Brain microvascular endothelial cell (primary cell): ENCODE measurements at regions not wholly inside any gene's neighbourhood (a gene's known extent, or its start where the extent isn't known, plus 50 kb on each side); places are given as distances from the start of the nearest gene placed in this dataset.

Experiments
- DNase-seq: peaks from one replicate; pipeline ENCODE4 v3.0.0-alpha.2; 2020
- H3K27ac ChIP-seq: fragments of 250-450 bp; sonication (Bioruptor Pico); 2 replicates; pipeline ENCODE4 v1.5.1; 2020; ENCODE audit warnings: mild to moderate bottlenecking, moderate library complexity
- H3K27me3 ChIP-seq: fragments of 250-450 bp; sonication (Bioruptor Pico); replicated peaks from 2 replicates; pipeline ENCODE4 v1.5.1; 2020; ENCODE audit warnings: mild to moderate bottlenecking
- H3K36me3 ChIP-seq: fragments of 250-450 bp; sonication (Bioruptor Pico); replicated peaks from 2 replicates; pipeline ENCODE4 v1.5.1; 2020; ENCODE audit warnings: mild to moderate bottlenecking
- H3K4me3 ChIP-seq: 2 replicates; pipeline ENCODE4 v1.5.1; 2011; ENCODE audit warnings: low read depth, mild to moderate bottlenecking, control low read depth, low read length, moderate library complexity
- in situ Hi-C: cut with HindIII; loops from 2 replicates; pipeline ENCODE4 v1.10.0; 2017; ENCODE audit warnings: low sequenced_read_pairs, low pct_ligation_motif_present
- TF ChIP-seq, protein P1 (sequence below): IDR thresholded peaks from 2 replicates; pipeline ENCODE4 v1.5.1; 2011; ENCODE audit warnings: low read depth, mild to moderate bottlenecking, moderate library complexity, low read length, control low read depth, inconsistent platforms; ENCODE audit errors: missing control alignments

DNA sequence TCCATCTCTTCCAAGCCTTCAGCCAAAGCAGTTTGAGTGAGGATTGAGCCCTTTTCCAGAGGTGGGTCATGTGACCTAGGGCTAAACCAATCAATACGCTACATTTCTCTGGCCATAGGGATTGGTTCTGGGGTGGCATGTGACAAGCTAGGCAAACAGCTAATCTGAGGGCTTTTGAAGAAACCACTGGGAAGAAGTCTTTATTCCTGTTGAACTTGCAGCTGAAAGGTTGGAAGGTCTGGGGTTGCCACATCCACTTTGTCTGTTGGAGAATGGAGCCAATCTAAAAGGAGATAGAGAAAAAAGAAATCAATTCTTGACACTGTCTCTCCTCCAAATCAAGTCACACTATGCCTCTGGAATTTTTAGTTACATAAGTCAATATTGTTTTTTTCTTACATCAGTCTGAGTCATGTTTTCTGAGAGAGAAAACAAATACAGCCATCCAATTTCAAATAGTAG, 637.8 kb upstream of the WWC1 start:
- no peaks in the 10 kb centered on the region for H3K27me3 ChIP-seq
- H3K4me3 ChIP-seq, result no peak overlapping the region
- peak overlapping the region; percentile 50 for H3K27ac ChIP-seq
- DNase-seq, result peak; percentile 43
- in situ Hi-C loops, result no loop called here
- TF ChIP-seq, protein P1, sequence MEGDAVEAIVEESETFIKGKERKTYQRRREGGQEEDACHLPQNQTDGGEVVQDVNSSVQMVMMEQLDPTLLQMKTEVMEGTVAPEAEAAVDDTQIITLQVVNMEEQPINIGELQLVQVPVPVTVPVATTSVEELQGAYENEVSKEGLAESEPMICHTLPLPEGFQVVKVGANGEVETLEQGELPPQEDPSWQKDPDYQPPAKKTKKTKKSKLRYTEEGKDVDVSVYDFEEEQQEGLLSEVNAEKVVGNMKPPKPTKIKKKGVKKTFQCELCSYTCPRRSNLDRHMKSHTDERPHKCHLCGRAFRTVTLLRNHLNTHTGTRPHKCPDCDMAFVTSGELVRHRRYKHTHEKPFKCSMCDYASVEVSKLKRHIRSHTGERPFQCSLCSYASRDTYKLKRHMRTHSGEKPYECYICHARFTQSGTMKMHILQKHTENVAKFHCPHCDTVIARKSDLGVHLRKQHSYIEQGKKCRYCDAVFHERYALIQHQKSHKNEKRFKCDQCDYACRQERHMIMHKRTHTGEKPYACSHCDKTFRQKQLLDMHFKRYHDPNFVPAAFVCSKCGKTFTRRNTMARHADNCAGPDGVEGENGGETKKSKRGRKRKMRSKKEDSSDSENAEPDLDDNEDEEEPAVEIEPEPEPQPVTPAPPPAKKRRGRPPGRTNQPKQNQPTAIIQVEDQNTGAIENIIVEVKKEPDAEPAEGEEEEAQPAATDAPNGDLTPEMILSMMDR, result no peak
- no peaks in the 10 kb centered on the region for H3K36me3 ChIP-seq

GRCh38 chr5:167657016-167657415, 634.4 kb upstream of the WWC1 start:
- Histone ChIP-seq H3K27ac (peak overlapping the region; percentile 19), H3K4me3 (no peak overlapping the region), H3K27me3 (no peaks in the 10 kb centered on the region), H3K36me3 (no peaks in the 10 kb centered on the region)
- TF ChIP-seq, protein P1, result no peak
- DNase-seq, result peak; percentile 15
- in situ Hi-C loops, result no loop called here

GRCh38 chr5:167658889-167659288, 632.6 kb upstream of the WWC1 start:
- in situ Hi-C loops, result no loop called here
- TF ChIP-seq, protein P1, result no peak
- H3K36me3 ChIP-seq, result no peaks in the 10 kb centered on the region
- H3K27ac ChIP-seq, result no peak overlapping the region
- no peak for DNase-seq
- H3K27me3 ChIP-seq, result no peaks in the 10 kb centered on the region
- H3K4me3 ChIP-seq, result no peak overlapping the region

DNA sequence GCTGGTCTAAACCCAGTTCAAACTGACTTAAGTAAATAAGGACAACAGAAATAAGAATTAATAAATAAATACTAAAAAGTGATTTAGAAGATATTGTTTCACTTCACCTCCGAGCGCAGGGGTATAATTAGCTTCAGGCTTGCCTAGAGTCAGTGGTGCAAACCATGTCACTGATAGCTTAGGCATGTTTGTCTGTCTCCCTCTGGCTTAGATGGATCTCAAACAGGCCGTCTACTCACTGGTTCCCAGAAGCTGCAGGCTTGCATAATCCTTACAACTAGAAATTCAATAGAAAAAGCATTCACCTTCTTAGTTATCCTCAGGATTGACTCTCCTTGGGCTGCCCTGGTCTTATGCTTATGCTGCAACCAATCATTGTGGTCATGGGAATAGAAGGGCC, 629.8 kb upstream of the WWC1 start:
- no peak for DNase-seq
- in situ Hi-C loops, result no loop called here
- TF ChIP-seq, protein P1, result no peak
- H3K36me3 ChIP-seq, result no peaks in the 10 kb centered on the region
- H3K27ac ChIP-seq, result no peak overlapping the region
- H3K27me3 ChIP-seq, result no peaks in the 10 kb centered on the region
- no peak overlapping the region for H3K4me3 ChIP-seq

DNA sequence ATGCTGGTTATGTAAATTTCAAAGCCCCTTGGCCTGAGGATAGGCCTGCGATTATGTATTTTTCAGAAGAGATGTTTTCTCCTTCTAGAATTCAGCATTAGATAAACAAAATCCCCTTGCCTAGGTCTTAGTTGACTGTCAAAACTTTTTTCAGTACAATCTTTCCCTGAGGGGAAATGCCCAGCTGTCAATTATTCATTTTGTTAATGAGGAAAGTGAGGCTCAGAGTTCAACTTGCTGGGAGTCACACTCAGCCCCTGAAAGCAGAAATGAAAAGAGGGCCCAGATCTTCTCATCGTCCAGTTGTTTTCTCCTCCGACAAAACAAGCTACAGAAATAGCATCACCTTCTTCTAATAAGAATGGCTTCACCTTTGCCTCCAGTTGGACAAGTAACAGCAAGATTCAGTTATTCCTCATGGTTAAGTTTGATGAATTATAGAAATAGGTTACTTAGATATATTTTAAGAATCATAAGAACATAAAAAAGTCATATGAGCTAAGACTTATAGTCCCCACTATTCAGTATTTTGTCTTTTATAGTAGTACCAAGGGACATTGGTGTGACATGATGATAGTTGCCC, 627.1 kb upstream of the WWC1 start:
- in situ Hi-C loops, result no loop called here
- TF ChIP-seq, protein P1, result no peak
- DNase-seq, result no peak
- Histone ChIP-seq H3K27ac (no peak overlapping the region), H3K36me3 (no peaks in the 10 kb centered on the region), H3K4me3 (no peak overlapping the region), H3K27me3 (no peaks in the 10 kb centered on the region)

DNA sequence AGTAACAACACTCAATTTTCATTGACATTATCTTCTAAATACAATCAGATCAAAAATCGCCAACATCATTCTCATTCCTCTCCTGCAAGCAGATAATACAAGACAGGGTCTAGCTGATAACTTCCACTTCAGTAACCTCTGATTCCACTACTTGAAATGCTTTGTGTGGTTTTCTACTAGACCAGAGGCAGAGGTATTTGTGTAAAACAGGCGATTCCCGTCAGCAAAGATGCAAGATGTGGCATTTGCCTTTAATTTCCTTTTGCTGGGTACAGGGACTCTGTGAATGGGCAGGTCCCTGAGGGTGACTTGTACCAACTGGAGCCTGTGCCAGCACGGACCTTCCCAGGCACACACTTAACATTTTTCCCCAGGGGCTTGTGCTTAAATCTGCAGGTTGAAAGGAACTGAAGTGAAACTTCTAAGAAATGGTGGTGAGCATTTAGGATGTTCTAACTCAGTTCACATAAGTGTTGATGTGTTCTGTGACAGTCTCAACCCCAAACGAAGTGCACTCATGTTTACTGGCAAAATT, 625.5 kb upstream of the WWC1 start:
- Histone ChIP-seq H3K27me3 (no peaks in the 10 kb centered on the region), H3K4me3 (no peak overlapping the region), H3K36me3 (no peaks in the 10 kb centered on the region), H3K27ac (no peak overlapping the region)
- TF ChIP-seq, protein P1, result no peak
- DNase-seq, result no peak
- in situ Hi-C loops, result no loop called here
